Hypothalamus (tissue), 51 donors: ENCODE measurements at regions not wholly inside any gene's neighbourhood (a gene's known extent, or its start where the extent isn't known, plus 50 kb on each side); places are given as distances from the start of the nearest gene placed in this dataset.
"Not testable (repeated sequence)": the region's sequence is repeated elsewhere in the genome, so short reads cannot be mapped to it uniquely, and the experiment has no call there.

Experiments used
- DNase-seq, 51 donors: peaks; one replicate each; lab custom pipeline; 2025; lab: John Stamatoyannopoulos, UW

GRCh38 chr4:174401471-174402130, 117.9 kb downstream of the CEP44 start:
- no peak for DNase-seq

GRCh38 chr4:174400603-174401302, 117.0 kb downstream of the CEP44 start:
- not testable (repeated sequence) for DNase-seq

- DNase-seq = no peak
These were observed 115.0 kb downstream of the CEP44 start for GRCh38 chr4:174398728-174399127.

- DNase-seq = no peak
These were observed 113.8 kb downstream of the CEP44 start for GRCh38 chr4:174397366-174398155.

GRCh38 chr4:174396599-174397110, 112.9 kb downstream of the CEP44 start:
- DNase-seq = no peak

- no peak for DNase-seq
These were observed 111.2 kb downstream of the CEP44 start for GRCh38 chr4:174394915-174395314.

- no peak for DNase-seq
These were observed 105.7 kb downstream of the CEP44 start for GRCh38 chr4:174389439-174389838.

- DNase-seq = no peak
These were observed 104.9 kb downstream of the CEP44 start for GRCh38 chr4:174388461-174389145.

- no peak for DNase-seq
These were observed 104.0 kb downstream of the CEP44 start for GRCh38 chr4:174387721-174388120.

- DNase-seq = no peak
These were observed 103.4 kb downstream of the CEP44 start for GRCh38 chr4:174387143-174387542.

GRCh38 chr4:174383783-174384182, 100.1 kb downstream of the CEP44 start:
- no peak for DNase-seq

GRCh38 chr4:174382938-174383605, 99.4 kb downstream of the CEP44 start:
- DNase-seq = not testable (repeated sequence)
